ENCODE measurements at regions not wholly inside any gene's neighbourhood (a gene's known extent, or its start where the extent isn't known, plus 50 kb on each side); places are given as distances from the start of the nearest gene placed in this dataset.

DNA sequence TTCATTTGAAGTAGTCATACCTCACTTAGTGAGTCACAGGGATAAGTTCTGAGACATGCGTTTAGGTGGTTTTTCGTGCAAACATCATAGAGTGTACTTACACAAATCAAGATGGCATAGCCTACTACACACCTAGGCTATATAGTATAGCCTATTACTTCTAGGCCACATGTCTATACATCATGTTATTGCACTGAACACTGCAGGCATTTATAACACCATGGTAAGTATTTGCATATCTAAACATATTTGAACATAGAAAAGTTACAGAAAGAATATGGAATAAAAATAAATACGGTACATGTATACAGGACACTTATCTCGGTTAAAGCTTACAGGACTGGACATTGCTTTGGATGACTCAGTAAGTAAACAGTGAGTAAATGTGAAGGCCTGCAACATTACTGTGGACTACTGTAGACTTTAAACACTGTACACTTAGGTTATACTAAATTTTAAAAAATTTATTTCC, 670.6 kb downstream of the SLC16A7 start:
- no peaks in the 10 kb centered on the region for H3K36me3 ChIP-seq (ENCODE audit: control insufficient read depth in 2 of 2, insufficient read depth in 2 of 2, low read length in 2 of 2)
- no peak overlapping the region for H3K27ac ChIP-seq (ENCODE audit: low read depth in 2 of 2, low read length in 2 of 2)
- no peak overlapping the region for H3K9ac ChIP-seq (ENCODE audit: low read depth in 1 of 2, low read length in 2 of 2)
- no peaks in the 10 kb centered on the region for H3K9me3 ChIP-seq (ENCODE audit: control insufficient read depth in 2 of 2, low read length in 2 of 2)
- no peak overlapping the region for H3K4me3 ChIP-seq (ENCODE audit: low read length in 2 of 2)
- no peaks in the 10 kb centered on the region for H3K27me3 ChIP-seq (ENCODE audit: control insufficient read depth in 2 of 2, insufficient read depth in 2 of 2, low read length in 2 of 2)
- no peaks in the 10 kb centered on the region for H3K4me1 ChIP-seq (ENCODE audit: control insufficient read depth in 2 of 2, insufficient read depth in 2 of 2, low read length in 2 of 2)

DNA sequence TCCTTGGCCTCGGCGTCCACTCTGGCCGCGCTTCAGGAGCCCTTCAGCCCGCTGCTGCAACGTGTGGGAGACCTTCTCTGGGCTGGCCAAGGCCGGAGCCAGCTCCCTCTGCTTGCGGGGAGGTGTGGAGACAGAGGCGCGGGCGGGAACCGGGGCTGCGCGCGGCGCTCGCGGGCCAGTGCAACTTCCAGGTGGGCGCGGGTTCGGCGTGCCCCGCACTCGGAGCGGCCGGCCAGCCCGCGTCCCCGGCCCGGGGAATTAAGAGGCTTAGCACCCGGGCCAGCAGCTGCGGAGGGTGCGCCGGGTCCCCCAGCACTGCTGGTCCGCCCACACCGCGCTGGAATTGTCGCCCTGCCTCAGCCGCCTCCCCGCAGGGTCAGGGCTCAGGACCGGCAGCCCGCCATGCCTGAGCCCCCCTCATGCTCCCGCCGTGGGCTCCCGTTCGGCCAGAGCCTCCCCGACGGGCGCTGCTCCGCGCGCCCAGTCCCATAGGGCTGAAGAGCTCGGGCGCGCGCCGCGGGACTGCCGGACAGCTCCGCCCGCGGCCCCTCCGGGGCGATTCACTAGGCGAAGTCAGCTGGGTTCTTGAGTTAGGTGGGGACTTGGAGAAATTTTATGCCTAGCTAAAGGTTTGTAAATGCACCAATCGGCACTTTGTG, 673.9 kb downstream of the SLC16A7 start:
- Histone ChIP-seq H3K4me1 (ENCODE audit: control insufficient read depth in 2 of 2, insufficient read depth in 2 of 2, low read length in 2 of 2) (no peaks in the 10 kb centered on the region), H3K36me3 (ENCODE audit: control insufficient read depth in 2 of 2, insufficient read depth in 2 of 2, low read length in 2 of 2) (no peaks in the 10 kb centered on the region), H3K9me3 (ENCODE audit: control insufficient read depth in 2 of 2, low read length in 2 of 2) (no peaks in the 10 kb centered on the region), H3K27ac (ENCODE audit: low read depth in 2 of 2, low read length in 2 of 2) (no peak overlapping the region), H3K4me3 (ENCODE audit: low read length in 2 of 2) (no peak overlapping the region), H3K9ac (ENCODE audit: low read depth in 1 of 2, low read length in 2 of 2) (no peak overlapping the region), H3K27me3 (ENCODE audit: control insufficient read depth in 2 of 2, insufficient read depth in 2 of 2, low read length in 2 of 2) (no peaks in the 10 kb centered on the region)

DNA sequence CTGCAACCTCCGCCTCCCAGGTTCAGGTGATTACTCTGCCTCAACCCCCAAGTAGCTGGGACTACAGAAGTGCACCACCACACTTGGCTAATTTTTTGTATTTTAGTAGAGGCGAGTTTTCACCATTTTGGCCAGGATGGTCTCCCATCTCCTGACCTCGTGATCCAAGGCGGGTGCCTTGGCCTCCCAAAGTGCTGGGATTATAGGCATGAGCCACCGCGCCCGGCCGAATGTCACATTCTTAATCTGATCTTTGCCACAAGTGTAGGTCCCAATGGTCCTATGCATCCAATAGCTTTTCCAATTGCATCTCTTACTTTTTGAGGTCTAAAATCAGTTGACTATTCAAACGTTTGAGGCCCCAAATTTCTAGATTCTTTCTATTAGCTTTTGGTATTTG, 676.0 kb downstream of the SLC16A7 start:
- H3K36me3 ChIP-seq (ENCODE audit: control insufficient read depth in 2 of 2, insufficient read depth in 2 of 2, low read length in 2 of 2), result no peaks in the 10 kb centered on the region
- H3K9me3 ChIP-seq (ENCODE audit: control insufficient read depth in 2 of 2, low read length in 2 of 2), result no peaks in the 10 kb centered on the region
- H3K27me3 ChIP-seq (ENCODE audit: control insufficient read depth in 2 of 2, insufficient read depth in 2 of 2, low read length in 2 of 2), result no peaks in the 10 kb centered on the region
- H3K9ac ChIP-seq (ENCODE audit: low read depth in 1 of 2, low read length in 2 of 2), result no peak overlapping the region
- no peak overlapping the region for H3K27ac ChIP-seq (ENCODE audit: low read depth in 2 of 2, low read length in 2 of 2)
- H3K4me1 ChIP-seq (ENCODE audit: control insufficient read depth in 2 of 2, insufficient read depth in 2 of 2, low read length in 2 of 2), result no peaks in the 10 kb centered on the region
- no peak overlapping the region for H3K4me3 ChIP-seq (ENCODE audit: low read length in 2 of 2)

DNA sequence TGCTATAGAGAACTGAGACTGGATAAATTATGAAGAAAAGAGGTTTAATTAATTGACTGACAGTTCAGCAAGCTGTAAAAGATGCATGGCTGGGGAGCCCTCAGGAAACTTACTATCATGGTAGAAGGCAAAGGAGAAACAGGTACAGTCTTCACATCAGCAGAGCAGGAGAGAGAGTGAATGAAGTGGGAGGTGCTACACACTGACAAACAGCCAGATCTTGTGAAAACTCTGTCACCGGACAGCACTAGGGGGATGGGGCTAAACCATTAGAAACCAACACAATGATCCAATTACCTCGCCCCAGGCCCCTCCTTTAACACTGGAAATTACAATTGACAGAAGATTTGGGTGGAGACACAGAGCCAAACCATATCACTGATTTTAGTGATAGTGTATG, 682.4 kb downstream of the SLC16A7 start:
- H3K27ac ChIP-seq (ENCODE audit: low read depth in 2 of 2, low read length in 2 of 2), result no peak overlapping the region
- H3K4me1 ChIP-seq (ENCODE audit: control insufficient read depth in 2 of 2, insufficient read depth in 2 of 2, low read length in 2 of 2), result no peaks in the 10 kb centered on the region
- no peaks in the 10 kb centered on the region for H3K36me3 ChIP-seq (ENCODE audit: control insufficient read depth in 2 of 2, insufficient read depth in 2 of 2, low read length in 2 of 2)
- no peaks in the 10 kb centered on the region for H3K27me3 ChIP-seq (ENCODE audit: control insufficient read depth in 2 of 2, insufficient read depth in 2 of 2, low read length in 2 of 2)
- H3K4me3 ChIP-seq (ENCODE audit: low read length in 2 of 2), result no peak overlapping the region
- H3K9ac ChIP-seq (ENCODE audit: low read depth in 1 of 2, low read length in 2 of 2), result no peak overlapping the region
- H3K9me3 ChIP-seq (ENCODE audit: control insufficient read depth in 2 of 2, low read length in 2 of 2), result no peaks in the 10 kb centered on the region

- H3K4me1 ChIP-seq (ENCODE audit: control insufficient read depth in 2 of 2, insufficient read depth in 2 of 2, low read length in 2 of 2), result no peaks in the 10 kb centered on the region
- no peaks in the 10 kb centered on the region for H3K9me3 ChIP-seq (ENCODE audit: control insufficient read depth in 2 of 2, low read length in 2 of 2)
- H3K9ac ChIP-seq (ENCODE audit: low read depth in 1 of 2, low read length in 2 of 2), result no peak overlapping the region
- no peak overlapping the region for H3K4me3 ChIP-seq (ENCODE audit: low read length in 2 of 2)
- H3K27ac ChIP-seq (ENCODE audit: low read depth in 2 of 2, low read length in 2 of 2), result no peak overlapping the region
- no peaks in the 10 kb centered on the region for H3K36me3 ChIP-seq (ENCODE audit: control insufficient read depth in 2 of 2, insufficient read depth in 2 of 2, low read length in 2 of 2)
- H3K27me3 ChIP-seq (ENCODE audit: control insufficient read depth in 2 of 2, insufficient read depth in 2 of 2, low read length in 2 of 2), result no peaks in the 10 kb centered on the region
These were observed 683.4 kb downstream of the SLC16A7 start for GRCh38 chr12:60279221-60279620.

GRCh38 chr12:60281522-60281921, 685.7 kb downstream of the SLC16A7 start:
- H3K4me3 ChIP-seq (ENCODE audit: low read length in 2 of 2), result no peak overlapping the region
- H3K36me3 ChIP-seq (ENCODE audit: control insufficient read depth in 2 of 2, insufficient read depth in 2 of 2, low read length in 2 of 2), result no peaks in the 10 kb centered on the region
- no peaks in the 10 kb centered on the region for H3K27me3 ChIP-seq (ENCODE audit: control insufficient read depth in 2 of 2, insufficient read depth in 2 of 2, low read length in 2 of 2)
- no peak overlapping the region for H3K9ac ChIP-seq (ENCODE audit: low read depth in 1 of 2, low read length in 2 of 2)
- no peak overlapping the region for H3K27ac ChIP-seq (ENCODE audit: low read depth in 2 of 2, low read length in 2 of 2)
- H3K9me3 ChIP-seq (ENCODE audit: control insufficient read depth in 2 of 2, low read length in 2 of 2), result no peaks in the 10 kb centered on the region
- H3K4me1 ChIP-seq (ENCODE audit: control insufficient read depth in 2 of 2, insufficient read depth in 2 of 2, low read length in 2 of 2), result no peaks in the 10 kb centered on the region

GRCh38 chr12:60290532-60290931, 694.7 kb downstream of the SLC16A7 start:
- no peak overlapping the region for H3K27ac ChIP-seq (ENCODE audit: low read depth in 2 of 2, low read length in 2 of 2)
- no peak overlapping the region for H3K9ac ChIP-seq (ENCODE audit: low read depth in 1 of 2, low read length in 2 of 2)
- no peaks in the 10 kb centered on the region for H3K27me3 ChIP-seq (ENCODE audit: control insufficient read depth in 2 of 2, insufficient read depth in 2 of 2, low read length in 2 of 2)
- H3K4me1 ChIP-seq (ENCODE audit: control insufficient read depth in 2 of 2, insufficient read depth in 2 of 2, low read length in 2 of 2), result no peaks in the 10 kb centered on the region
- no peaks in the 10 kb centered on the region for H3K9me3 ChIP-seq (ENCODE audit: control insufficient read depth in 2 of 2, low read length in 2 of 2)
- no peaks in the 10 kb centered on the region for H3K36me3 ChIP-seq (ENCODE audit: control insufficient read depth in 2 of 2, insufficient read depth in 2 of 2, low read length in 2 of 2)
- no peak overlapping the region for H3K4me3 ChIP-seq (ENCODE audit: low read length in 2 of 2)

GRCh38 chr12:60308366-60308991, 712.6 kb downstream of the SLC16A7 start:
- no peaks in the 10 kb centered on the region for H3K4me1 ChIP-seq (ENCODE audit: control insufficient read depth in 2 of 2, insufficient read depth in 2 of 2, low read length in 2 of 2)
- no peaks in the 10 kb centered on the region for H3K36me3 ChIP-seq (ENCODE audit: control insufficient read depth in 2 of 2, insufficient read depth in 2 of 2, low read length in 2 of 2)
- no peaks in the 10 kb centered on the region for H3K27me3 ChIP-seq (ENCODE audit: control insufficient read depth in 2 of 2, insufficient read depth in 2 of 2, low read length in 2 of 2)
- H3K27ac ChIP-seq (ENCODE audit: low read depth in 2 of 2, low read length in 2 of 2), result no peak overlapping the region
- H3K9ac ChIP-seq (ENCODE audit: low read depth in 1 of 2, low read length in 2 of 2), result no peak overlapping the region
- H3K9me3 ChIP-seq (ENCODE audit: control insufficient read depth in 2 of 2, low read length in 2 of 2), result no peaks in the 10 kb centered on the region
- H3K4me3 ChIP-seq (ENCODE audit: low read length in 2 of 2), result no peak overlapping the region

DNA sequence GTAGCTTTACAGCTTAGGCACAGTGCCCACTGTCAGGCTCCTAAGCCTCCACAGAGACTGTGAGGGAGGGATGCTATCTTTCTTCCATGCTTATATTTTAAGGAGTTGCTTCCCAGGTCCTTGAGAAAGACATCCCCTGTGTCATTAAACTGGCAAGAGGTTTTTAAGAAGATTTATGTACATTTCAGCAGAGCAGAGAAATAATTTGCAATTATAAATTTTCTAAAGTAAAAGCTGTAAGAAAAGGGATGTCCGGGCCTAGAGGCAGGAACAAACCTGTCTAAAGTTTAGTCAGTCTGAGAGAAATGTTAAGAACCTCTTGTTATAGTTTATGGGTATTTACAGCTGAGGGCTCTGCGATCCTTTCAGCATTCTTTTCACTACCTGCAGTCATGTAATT, 716.1 kb downstream of the SLC16A7 start:
- Histone ChIP-seq H3K4me1 (ENCODE audit: control insufficient read depth in 2 of 2, insufficient read depth in 2 of 2, low read length in 2 of 2) (no peaks in the 10 kb centered on the region), H3K9ac (ENCODE audit: low read depth in 1 of 2, low read length in 2 of 2) (no peak overlapping the region), H3K27me3 (ENCODE audit: control insufficient read depth in 2 of 2, insufficient read depth in 2 of 2, low read length in 2 of 2) (no peaks in the 10 kb centered on the region), H3K9me3 (ENCODE audit: control insufficient read depth in 2 of 2, low read length in 2 of 2) (no peaks in the 10 kb centered on the region), H3K36me3 (ENCODE audit: control insufficient read depth in 2 of 2, insufficient read depth in 2 of 2, low read length in 2 of 2) (no peaks in the 10 kb centered on the region), H3K4me3 (ENCODE audit: low read length in 2 of 2) (no peak overlapping the region), H3K27ac (ENCODE audit: low read depth in 2 of 2, low read length in 2 of 2) (no peak overlapping the region)

DNA sequence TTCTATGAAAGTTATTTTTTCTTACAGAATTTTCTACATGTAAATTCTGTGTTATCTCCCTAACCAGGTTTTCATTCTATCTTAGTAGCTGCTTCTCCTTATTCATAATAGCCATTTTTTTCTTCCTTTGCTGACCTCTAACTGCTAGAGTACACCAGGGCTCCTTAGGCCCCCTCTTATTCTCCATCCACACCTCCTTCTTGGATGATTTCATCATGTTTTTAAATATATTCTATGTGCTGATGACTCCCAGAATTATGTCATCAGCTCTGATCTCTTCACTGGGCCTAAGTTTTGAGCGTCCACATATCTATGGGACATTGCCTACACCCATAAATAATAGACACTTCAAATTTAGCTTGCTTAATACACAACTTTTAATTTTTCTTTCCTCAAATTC, 721.5 kb downstream of the SLC16A7 start:
- Histone ChIP-seq H3K36me3 (ENCODE audit: control insufficient read depth in 2 of 2, insufficient read depth in 2 of 2, low read length in 2 of 2) (no peaks in the 10 kb centered on the region), H3K27ac (ENCODE audit: low read depth in 2 of 2, low read length in 2 of 2) (no peak overlapping the region)

More for the DNA sequence above, 721.5 kb downstream of the SLC16A7 start:
- no peaks in the 10 kb centered on the region for H3K4me1 ChIP-seq (ENCODE audit: control insufficient read depth in 2 of 2, insufficient read depth in 2 of 2, low read length in 2 of 2)
- H3K9ac ChIP-seq (ENCODE audit: low read depth in 1 of 2, low read length in 2 of 2), result no peak overlapping the region
- no peaks in the 10 kb centered on the region for H3K27me3 ChIP-seq (ENCODE audit: control insufficient read depth in 2 of 2, insufficient read depth in 2 of 2, low read length in 2 of 2)
- no peaks in the 10 kb centered on the region for H3K9me3 ChIP-seq (ENCODE audit: control insufficient read depth in 2 of 2, low read length in 2 of 2)
- no peak overlapping the region for H3K4me3 ChIP-seq (ENCODE audit: low read length in 2 of 2)
